HepG2 (cell line): ENCODE measurements at regions not wholly inside any gene's neighbourhood (a gene's known extent, or its start where the extent isn't known, plus 50 kb on each side); places are given as distances from the start of the nearest gene placed in this dataset.

Experiments used
- ATAC-seq: fragments of 200-7000 bp; cut with Tn5 transposase; 3 replicates; pipeline ENCODE4 v1.9.1; 2020; ENCODE audit warnings: mild to moderate bottlenecking, moderate library complexity
- BruUV-seq: library from RNA; stranded (reverse); fragments of 400-500 nt; replicated peaks from 2 replicates; lab custom pipeline; 2021; lab: Mats Ljungman, UMichigan
- CTCF ChIA-PET: fragments of 300-600 bp; formaldehyde crosslinking; extraction: SDS; loops from one replicate; lab custom pipeline; 2021; ENCODE audit warnings: low total read pairs, inconsistent platforms, low intra/inter-chr PET ratio; lab: Yijun Ruan, JAX
- POLR2A ChIA-PET: fragments of 350-600 bp; sonication (Branson Sonifier 250); formaldehyde crosslinking; loops from one replicate; lab custom pipeline; 2020; ENCODE audit warnings: antibody characterized with exemption, inconsistent platforms; lab: Yijun Ruan, JAX
- DNase-seq: peaks from one replicate; pipeline ENCODE4 v3.0.0-alpha.2; 2015; ENCODE audit warnings: low spot score
- FAIRE-seq: peaks from 3 replicates; lab custom pipeline; 2011; peaks lifted over from hg19 to GRCh38; lab: Jason Lieb, UNC
- H2AFZ ChIP-seq: one replicate; pipeline ENCODE4 v1.6.1; 2011; ENCODE audit warnings: low read length, inconsistent platforms
- H3K27ac ChIP-seq: fragments of 300-600 bp; 3 replicates; pipeline ENCODE4 v1.8.0; 2011; ENCODE audit warnings: mixed run types, mild to moderate bottlenecking, mixed read lengths, low read length, inconsistent platforms; ENCODE audit not compliant: insufficient read depth; ENCODE audit errors: extremely low read length
- H3K27me3 ChIP-seq, 2 experiments: fragments of 200-600 bp in 1 of 2; 2 replicates in 1 of 2; 3 replicates in 1 of 2; pipeline versions ENCODE4 v1.6.0 to v1.8.0; 2011; ENCODE audit warnings: low read length in 2 of 2, mild to moderate bottlenecking in 2 of 2, moderate library complexity in 2 of 2, inconsistent platforms in 1 of 2; ENCODE audit not compliant: insufficient read depth in 2 of 2, control insufficient read depth in 1 of 2
- H3K36me3 ChIP-seq, 2 experiments: fragments of 200-600 bp in 1 of 2; replicated peaks in 1 of 2; 2 replicates in 1 of 2; 3 replicates in 1 of 2; pipeline versions ENCODE4 v1.5.1 to v1.8.0; 2011; ENCODE audit warnings: low read length in 2 of 2, inconsistent platforms in 1 of 2; ENCODE audit not compliant: insufficient read depth in 2 of 2, control insufficient read depth in 1 of 2
- H3K4me1 ChIP-seq: 2 replicates; pipeline ENCODE4 v1.5.1; 2012; ENCODE audit warnings: low read length, inconsistent platforms; ENCODE audit not compliant: insufficient read depth
- H3K4me2 ChIP-seq: 2 replicates; pipeline ENCODE4 v1.6.0; 2011; ENCODE audit warnings: low read depth, low read length, inconsistent platforms
- H3K4me3 ChIP-seq, 3 experiments: fragments of 200-600 bp in 1 of 3; sonication (generic), shearing (Covaris generic) in 1 of 3; replicated peaks in 1 of 3; 2 replicates each; pipeline ENCODE4 v1.5.1; 2011 to 2016; ENCODE audit warnings: low read length in 3 of 3, inconsistent platforms in 2 of 3, low read depth in 2 of 3, mild to moderate bottlenecking in 2 of 3, control low read depth in 1 of 3, mixed read lengths in 1 of 3; ENCODE audit not compliant: insufficient read depth in 1 of 3
- H3K79me2 ChIP-seq: one replicate; pipeline ENCODE4 v1.6.1; 2011; ENCODE audit warnings: low read length, inconsistent platforms; ENCODE audit not compliant: insufficient read depth
- H3K9ac ChIP-seq: 2 replicates; pipeline ENCODE4 v1.6.0; 2011; ENCODE audit warnings: mild to moderate bottlenecking, low read depth, low read length, inconsistent platforms; ENCODE audit not compliant: insufficient read depth
- H3K9me3 ChIP-seq: 2 replicates; pipeline ENCODE4 v1.5.1; 2012; ENCODE audit warnings: mild to moderate bottlenecking, low read length
- H4K20me1 ChIP-seq: 2 replicates; pipeline ENCODE4 v1.6.0; 2011; ENCODE audit warnings: inconsistent platforms, mild to moderate bottlenecking, low read length, moderate library complexity; ENCODE audit not compliant: insufficient read depth
- HDAC6 ChIP-seq: fragments of 200-600 bp; sonication (generic); IDR thresholded peaks from 2 replicates; pipeline ENCODE4 v1.7.0; 2017; ENCODE audit warnings: mild to moderate bottlenecking, antibody characterized with exemption, low read length, low read depth
- KDM2A ChIP-seq: sonication (generic); formaldehyde crosslinking; IDR thresholded peaks from 2 replicates; pipeline ENCODE4 v1.4.0; 2020; ENCODE audit warnings: low read depth, missing genetic modification reagents, borderline replicate concordance
- MYNN ChIP-seq: sonication (generic); formaldehyde crosslinking; IDR thresholded peaks from 2 replicates; pipeline ENCODE4 v1.4.0; 2020; ENCODE audit warnings: mild to moderate bottlenecking, low read depth, missing genetic modification reagents
- PAF1 ChIP-seq: IDR thresholded peaks from 2 replicates; pipeline ENCODE4 v1.6.1; 2016; ENCODE audit warnings: missing genetic modification reagents, missing compliant biosample characterization
- PBX3 ChIP-seq: sonication (generic); formaldehyde crosslinking; IDR thresholded peaks from 2 replicates; pipeline ENCODE4 v1.8.1; 2023; ENCODE audit warnings: missing genetic modification reagents, inconsistent platforms, borderline replicate concordance
- PHF8 ChIP-seq: sonication (generic); formaldehyde crosslinking; IDR thresholded peaks from 2 replicates; pipeline ENCODE4 v1.5.0; 2020; ENCODE audit warnings: missing genetic modification reagents
- PTBP1 ChIP-seq: fragments of 200-400 bp; formaldehyde crosslinking; IDR thresholded peaks from 2 replicates; pipeline ENCODE4 v1.6.1; 2018; ENCODE audit warnings: low read length, low read depth; ENCODE audit not compliant: poor library complexity, severe bottlenecking
- RBFOX2 ChIP-seq: fragments of 200-400 bp; formaldehyde crosslinking; IDR thresholded peaks from 2 replicates; pipeline ENCODE4 v1.6.1; 2017; ENCODE audit warnings: low read depth, mild to moderate bottlenecking, low read length
- SAFB2 ChIP-seq: sonication (generic); formaldehyde crosslinking; IDR thresholded peaks from 2 replicates; pipeline ENCODE4 v1.5.1; 2020; ENCODE audit warnings: missing genetic modification reagents, low read depth, mild to moderate bottlenecking, borderline replicate concordance
- SIN3B ChIP-seq: fragments of 150-350 bp; IDR thresholded peaks from 2 replicates; pipeline ENCODE4 v1.6.1; 2014; ENCODE audit warnings: low read length
- SIX1 ChIP-seq: sonication (generic); formaldehyde crosslinking; IDR thresholded peaks from 2 replicates; pipeline ENCODE4 v1.4.0; 2020; ENCODE audit warnings: missing genetic modification reagents, borderline replicate concordance
- TARDBP ChIP-seq: sonication (generic); formaldehyde crosslinking; IDR thresholded peaks from 2 replicates; pipeline ENCODE4 v1.8.0; 2022; ENCODE audit warnings: mild to moderate bottlenecking, missing genetic modification reagents
- TEAD3 ChIP-seq: optimal IDR thresholded peaks from 2 replicates; pipeline ENCODE3; 2016; ENCODE audit warnings: borderline replicate concordance
- TGIF2 ChIP-seq: IDR thresholded peaks from 2 replicates; pipeline ENCODE4 v1.6.1; 2016; ENCODE audit warnings: control low read depth, missing compliant biosample characterization
- ZNF891 ChIP-seq: sonication (generic); formaldehyde crosslinking; IDR thresholded peaks from 2 replicates; pipeline ENCODE4 v1.5.0; 2020; ENCODE audit warnings: mild to moderate bottlenecking, missing genetic modification reagents
- ZSCAN5A ChIP-seq: sonication (generic); formaldehyde crosslinking; IDR thresholded peaks from 2 replicates; pipeline ENCODE4 v1.8.0; 2022; ENCODE audit warnings: mild to moderate bottlenecking, missing genetic modification reagents, borderline replicate concordance
- WGBS: methylation state at CpG from one replicate; pipeline ENCODE4 v1.1.6; 2017; ENCODE audit warnings: low lambda C conversion rate; 5-methylcytosine and 5-hydroxymethylcytosine counted together
- in situ Hi-C: cut with HindIII; loops from 2 replicates; pipeline ENCODE4 v1.10.0; 2017; ENCODE audit warnings: low pct_unique_long_range_greater_than_20kb; ENCODE audit not compliant: extremely low pct_ligation_motif_present
- intact Hi-C: fragments of 100-400 bp; cut with micrococcal nuclease; formaldehyde crosslinking; loops from one replicate; pipeline ENCODE4 v1.10.0; 2022; ENCODE audit not compliant: unreplicated experiment
- TF ChIP-seq, protein P1 (sequence below): IDR thresholded peaks from 2 replicates; pipeline ENCODE4 v1.6.1; 2016; ENCODE audit warnings: missing compliant biosample characterization, missing genetic modification reagents, borderline replicate concordance
- TF ChIP-seq, protein P2 (sequence below): sonication (generic); formaldehyde crosslinking; IDR thresholded peaks from 2 replicates; pipeline ENCODE4 v1.8.1; 2023; ENCODE audit warnings: mild to moderate bottlenecking, missing genetic modification reagents

DNA sequence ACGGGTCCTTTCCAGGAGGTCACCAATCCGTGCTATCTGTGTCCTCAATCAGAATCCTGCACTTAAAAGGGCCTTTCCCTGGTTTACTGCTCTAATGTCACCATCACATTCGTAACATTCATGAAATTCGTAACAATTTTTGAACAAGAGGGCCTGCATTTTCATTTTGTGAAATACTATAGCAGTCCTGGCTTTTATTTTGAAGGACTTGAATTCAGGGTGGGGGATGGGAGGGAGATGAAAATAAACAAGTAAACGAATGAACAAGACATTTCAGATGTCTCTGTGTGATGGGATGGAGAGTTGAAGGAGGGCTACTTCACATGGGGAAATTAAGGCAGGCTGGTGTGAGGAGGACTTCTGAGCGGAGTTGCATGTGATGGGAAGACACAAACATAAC lies 281.0 kb downstream of the TSHZ3 start:
- no peak overlapping the region for H3K27ac ChIP-seq
- H3K4me3 ChIP-seq = no peak overlapping the region
- intact Hi-C loops = no loop called here
- FAIRE-seq (no peak), ATAC-seq (no peak), DNase-seq (no peak)
- H3K9me3 ChIP-seq = peaks cover 67% of the 10 kb centered on the region
- H3K79me2 ChIP-seq = no peaks in the 10 kb centered on the region
- no peak overlapping the region for H3K4me2 ChIP-seq
- H3K9ac ChIP-seq = no peak overlapping the region
- CTCF ChIA-PET = no interaction called here
- in situ Hi-C loops = no loop called here
- POLR2A ChIA-PET = no interaction called here
- 3% methylated on average over 6 of the region's 6 CpGs for WGBS
- no peaks in the 10 kb centered on the region for H4K20me1 ChIP-seq
- no peak overlapping the region for H2AFZ ChIP-seq
- no peaks in the 10 kb centered on the region for H3K4me1 ChIP-seq
- no peaks in the 10 kb centered on the region for H3K27me3 ChIP-seq
- BruUV-seq = no TSS peak
- no peaks in the 10 kb centered on the region for H3K36me3 ChIP-seq
- TF ChIP-seq MYNN (no peak), RBFOX2 (no peak), KDM2A (CRISPR knock-in tag) (no peak), ZSCAN5A (CRISPR knock-in tag) (no peak), PBX3 (CRISPR knock-in tag) (no peak), SIX1 (no peak), TARDBP (CRISPR knock-in tag) (no peak), PAF1 (CRISPR knock-in tag) (no peak), ZNF891 (CRISPR knock-in tag) (no peak), HDAC6 (no peak), SAFB2 (CRISPR knock-in tag) (no peak), PHF8 (CRISPR knock-in tag) (no peak), TEAD3 (CRISPR knock-in tag) (no peak), TGIF2 (CRISPR knock-in tag) (no peak), PTBP1 (no peak), SIN3B (no peak)
- TF ChIP-seq, protein P1, sequence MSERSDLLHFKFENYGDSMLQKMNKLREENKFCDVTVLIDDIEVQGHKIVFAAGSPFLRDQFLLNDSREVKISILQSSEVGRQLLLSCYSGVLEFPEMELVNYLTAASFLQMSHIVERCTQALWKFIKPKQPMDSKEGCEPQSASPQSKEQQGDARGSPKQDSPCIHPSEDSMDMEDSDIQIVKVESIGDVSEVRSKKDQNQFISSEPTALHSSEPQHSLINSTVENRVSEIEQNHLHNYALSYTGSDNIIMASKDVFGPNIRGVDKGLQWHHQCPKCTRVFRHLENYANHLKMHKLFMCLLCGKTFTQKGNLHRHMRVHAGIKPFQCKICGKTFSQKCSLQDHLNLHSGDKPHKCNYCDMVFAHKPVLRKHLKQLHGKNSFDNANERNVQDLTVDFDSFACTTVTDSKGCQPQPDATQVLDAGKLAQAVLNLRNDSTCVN (CRISPR knock-in tag) = no peak
- TF ChIP-seq, protein P2, sequence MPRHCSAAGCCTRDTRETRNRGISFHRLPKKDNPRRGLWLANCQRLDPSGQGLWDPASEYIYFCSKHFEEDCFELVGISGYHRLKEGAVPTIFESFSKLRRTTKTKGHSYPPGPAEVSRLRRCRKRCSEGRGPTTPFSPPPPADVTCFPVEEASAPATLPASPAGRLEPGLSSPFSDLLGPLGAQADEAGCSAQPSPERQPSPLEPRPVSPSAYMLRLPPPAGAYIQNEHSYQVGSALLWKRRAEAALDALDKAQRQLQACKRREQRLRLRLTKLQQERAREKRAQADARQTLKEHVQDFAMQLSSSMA (CRISPR knock-in tag) = no peak
